ENCODE measurements at regions not wholly inside any gene's neighbourhood (a gene's known extent, or its start where the extent isn't known, plus 50 kb on each side); places are given as distances from the start of the nearest gene placed in this dataset.

GRCh38 chr11:130711193-130711592 lies 205.1 kb downstream of the SNX19 start:
- no peak for DNase-seq (ENCODE audit: low read depth, low spot score)

GRCh38 chr11:130712480-130712879 lies 203.8 kb downstream of the SNX19 start:
- no peak for DNase-seq (ENCODE audit: low read depth, low spot score)

- DNase-seq (ENCODE audit: low read depth, low spot score), result no peak
Measured at GRCh38 chr11:130715085-130715876, 201.0 kb downstream of the SNX19 start.

- DNase-seq (ENCODE audit: low read depth, low spot score), result no peak
Measured at GRCh38 chr11:130715877-130716220, 200.4 kb downstream of the SNX19 start.

- no peak for DNase-seq (ENCODE audit: low read depth, low spot score)
Measured at GRCh38 chr11:130718120-130718519, 198.2 kb downstream of the SNX19 start.

GRCh38 chr11:130719220-130719915 lies 196.9 kb downstream of the SNX19 start:
- DNase-seq (ENCODE audit: low read depth, low spot score), result no peak

GRCh38 chr11:130720232-130721022 lies 195.9 kb downstream of the SNX19 start:
- no peak for DNase-seq (ENCODE audit: low read depth, low spot score)

- DNase-seq (ENCODE audit: low read depth, low spot score), result no peak
Measured at GRCh38 chr11:130721023-130721681, 195.1 kb downstream of the SNX19 start.

- no peak for DNase-seq (ENCODE audit: low read depth, low spot score)
Measured at GRCh38 chr11:130721736-130722135, 194.5 kb downstream of the SNX19 start.

GRCh38 chr11:130722401-130722800 lies 193.9 kb downstream of the SNX19 start:
- no peak for DNase-seq (ENCODE audit: low read depth, low spot score)

GRCh38 chr11:130725421-130726233 lies 190.7 kb downstream of the SNX19 start:
- no peak for DNase-seq (ENCODE audit: low read depth, low spot score)

GRCh38 chr11:130726234-130727037 lies 189.8 kb downstream of the SNX19 start:
- DNase-seq (ENCODE audit: low read depth, low spot score), result no peak

GRCh38 chr11:130727157-130728119 lies 188.8 kb downstream of the SNX19 start:
- DNase-seq (ENCODE audit: low read depth, low spot score), result no peak

- DNase-seq (ENCODE audit: low read depth, low spot score), result no peak
Measured at GRCh38 chr11:130728185-130729180, 187.8 kb downstream of the SNX19 start.

- DNase-seq (ENCODE audit: low read depth, low spot score), result no peak
Measured at GRCh38 chr11:130729193-130729592, 187.1 kb downstream of the SNX19 start.

GRCh38 chr11:130729678-130730300 lies 186.5 kb downstream of the SNX19 start:
- DNase-seq (ENCODE audit: low read depth, low spot score), result no peak

GRCh38 chr11:130731401-130731800 lies 184.9 kb downstream of the SNX19 start:
- DNase-seq (ENCODE audit: low read depth, low spot score), result no peak
